ENCODE measurements at regions not wholly inside any gene's neighbourhood (a gene's known extent, or its start where the extent isn't known, plus 50 kb on each side); places are given as distances from the start of the nearest gene placed in this dataset.

DNA sequence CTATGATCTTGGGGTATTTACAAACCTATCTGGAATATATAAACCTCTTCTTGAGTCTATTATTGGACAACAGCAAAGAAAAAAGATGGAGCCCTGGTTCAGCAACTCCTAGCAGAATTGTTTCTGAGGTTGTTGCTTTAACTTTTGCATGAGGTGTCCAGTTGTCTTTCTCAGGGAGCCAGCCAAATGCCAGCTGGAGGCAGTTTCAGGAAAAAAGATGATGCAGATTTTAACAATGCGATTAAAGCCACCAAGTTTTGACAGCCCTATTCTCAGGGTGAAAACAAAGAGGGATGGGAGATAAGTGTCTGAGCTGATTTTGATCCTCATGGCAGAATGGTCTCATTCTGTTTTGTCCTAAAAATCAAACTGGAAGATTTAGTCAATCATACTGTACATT, 181.6 kb upstream of the RASGRP1 start:
- H3K4me3 ChIP-seq (ENCODE audit: low read depth, low read length): no peak overlapping the region
- no peak for TF ChIP-seq CTCF (IDR thresholded peaks at IDR 0.05; ENCODE audit: low read depth, low read length, missing control alignments)
- no peak for DNase-seq (ENCODE audit: low read depth)

GRCh38 chr15:38748710-38749109, 184.1 kb upstream of the RASGRP1 start:
- H3K4me3 ChIP-seq (ENCODE audit: low read depth, low read length): no peak overlapping the region
- no peak for DNase-seq (ENCODE audit: low read depth)
- TF ChIP-seq CTCF (IDR thresholded peaks at IDR 0.05; ENCODE audit: low read depth, low read length, missing control alignments): no peak

DNA sequence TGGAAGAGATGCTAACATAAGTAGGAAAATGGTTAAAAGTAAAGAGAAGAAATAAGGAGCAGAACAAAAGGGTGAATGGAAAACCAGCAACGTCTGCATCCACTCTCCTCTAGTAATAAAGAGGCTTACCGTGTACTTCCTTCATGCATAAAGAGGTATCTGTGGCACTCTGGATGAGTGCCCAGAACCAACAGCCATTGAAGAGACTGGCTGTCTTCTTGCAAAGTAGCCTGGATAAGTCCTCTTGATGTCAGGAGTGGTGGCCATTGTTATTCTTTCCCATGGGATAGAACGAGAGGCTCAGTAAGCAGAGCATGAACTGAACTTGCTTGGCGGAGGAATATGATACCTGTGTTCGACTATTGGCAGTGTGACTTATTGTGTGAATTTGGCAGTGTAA, 186.2 kb upstream of the RASGRP1 start:
- no peak for TF ChIP-seq CTCF (IDR thresholded peaks at IDR 0.05; ENCODE audit: low read depth, low read length, missing control alignments)
- H3K4me3 ChIP-seq (ENCODE audit: low read depth, low read length): no peak overlapping the region
- no peak for DNase-seq (ENCODE audit: low read depth)

DNA sequence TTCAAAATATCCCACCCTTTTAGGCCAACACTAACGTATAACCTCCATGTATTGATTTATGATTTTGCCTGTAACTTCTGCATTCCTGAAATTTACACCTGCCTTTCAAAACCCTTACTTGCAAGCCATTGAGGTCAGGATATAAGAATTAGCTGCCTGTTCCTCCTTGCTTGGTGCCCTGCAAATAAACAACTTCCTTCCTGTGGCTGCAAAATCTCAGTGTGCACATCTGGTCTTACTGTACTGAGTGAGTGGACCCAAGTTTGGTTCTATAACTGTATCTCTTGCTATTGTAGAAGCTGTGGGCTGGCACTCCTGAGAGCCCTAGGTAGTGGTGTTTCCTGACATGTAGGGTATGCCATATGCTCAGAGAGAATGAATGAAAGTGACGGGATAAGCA, 191.1 kb upstream of the RASGRP1 start:
- TF ChIP-seq CTCF (IDR thresholded peaks at IDR 0.05; ENCODE audit: low read depth, low read length, missing control alignments): no peak
- no peak for DNase-seq (ENCODE audit: low read depth)
- H3K4me3 ChIP-seq (ENCODE audit: low read depth, low read length): no peak overlapping the region

DNA sequence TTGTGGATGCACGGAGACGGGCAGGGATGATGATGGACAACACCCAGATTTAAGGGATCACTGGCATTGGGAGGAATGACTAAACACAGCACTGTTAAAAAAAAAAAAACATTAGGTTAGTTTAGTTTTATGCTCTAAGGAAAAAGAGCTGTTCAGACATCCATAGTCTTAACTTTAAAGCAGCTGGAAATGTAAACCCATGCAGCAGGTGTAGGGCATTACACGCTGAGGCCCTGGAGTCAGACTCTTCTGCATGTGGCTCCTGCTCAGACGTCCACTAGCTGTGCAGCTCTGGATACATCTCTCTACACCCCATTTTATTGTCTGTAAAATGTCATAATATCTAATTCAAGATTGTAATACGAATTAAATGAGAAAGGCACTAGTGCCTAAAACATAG, 191.8 kb upstream of the RASGRP1 start:
- H3K4me3 ChIP-seq (ENCODE audit: low read depth, low read length): no peak overlapping the region
- DNase-seq (ENCODE audit: low read depth): no peak
- no peak for TF ChIP-seq CTCF (IDR thresholded peaks at IDR 0.05; ENCODE audit: low read depth, low read length, missing control alignments)

DNA sequence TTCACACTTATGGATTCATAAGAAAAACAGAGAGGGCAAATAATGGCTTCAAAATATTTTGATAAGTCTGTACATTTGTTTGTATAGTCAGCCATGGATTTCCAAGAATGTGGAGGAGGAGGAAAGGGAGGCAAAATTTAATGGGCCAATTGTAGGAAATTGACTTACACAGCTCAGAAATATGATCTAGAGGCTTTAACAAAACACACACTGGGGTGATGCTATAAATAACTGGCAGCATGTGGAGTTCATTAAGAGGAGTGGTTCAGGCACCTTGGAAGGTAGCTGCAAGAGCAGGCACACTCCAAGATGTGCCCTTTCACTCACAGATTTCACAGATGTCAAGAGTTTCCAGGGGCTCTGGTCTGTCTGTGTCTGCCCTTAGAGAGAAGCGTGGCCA, 193.4 kb upstream of the RASGRP1 start:
- DNase-seq (ENCODE audit: low read depth): no peak
- no peak for TF ChIP-seq CTCF (IDR thresholded peaks at IDR 0.05; ENCODE audit: low read depth, low read length, missing control alignments)
- H3K4me3 ChIP-seq (ENCODE audit: low read depth, low read length): no peak overlapping the region

GRCh38 chr15:38761681-38762080, 197.1 kb upstream of the RASGRP1 start:
- no peak for TF ChIP-seq CTCF (IDR thresholded peaks at IDR 0.05; ENCODE audit: low read depth, low read length, missing control alignments)
- no peak overlapping the region for H3K4me3 ChIP-seq (ENCODE audit: low read depth, low read length)
- DNase-seq (ENCODE audit: low read depth): no peak
